ENCODE measurements at regions not wholly inside any gene's neighbourhood (a gene's known extent, or its start where the extent isn't known, plus 50 kb on each side); places are given as distances from the start of the nearest gene placed in this dataset.

DNA sequence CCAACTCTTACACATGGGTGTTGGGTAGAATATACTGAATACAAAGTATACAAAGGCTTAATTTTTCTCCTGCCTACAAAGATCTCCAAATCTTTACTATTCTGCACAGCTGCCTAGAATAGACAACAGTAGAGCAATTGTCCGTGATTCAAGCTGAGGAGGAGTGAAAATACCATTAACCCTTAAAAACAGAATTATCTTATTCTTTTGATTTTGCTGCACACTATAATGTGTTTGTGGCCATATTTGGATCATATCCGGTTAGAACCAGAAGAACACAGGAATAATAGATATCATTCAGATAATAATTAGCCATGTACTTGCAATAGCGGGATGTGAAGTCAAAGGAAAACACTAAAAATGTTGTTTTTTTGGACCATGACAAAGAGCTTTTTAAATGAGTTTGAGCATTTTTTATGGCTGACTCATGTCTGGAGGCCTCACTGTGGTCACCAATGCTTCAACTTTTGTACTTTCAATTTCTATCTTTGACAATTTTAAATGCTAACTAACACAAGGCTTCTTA, 197.6 kb upstream of the FOXD3 start:
- DNase-seq, result no peak

DNA sequence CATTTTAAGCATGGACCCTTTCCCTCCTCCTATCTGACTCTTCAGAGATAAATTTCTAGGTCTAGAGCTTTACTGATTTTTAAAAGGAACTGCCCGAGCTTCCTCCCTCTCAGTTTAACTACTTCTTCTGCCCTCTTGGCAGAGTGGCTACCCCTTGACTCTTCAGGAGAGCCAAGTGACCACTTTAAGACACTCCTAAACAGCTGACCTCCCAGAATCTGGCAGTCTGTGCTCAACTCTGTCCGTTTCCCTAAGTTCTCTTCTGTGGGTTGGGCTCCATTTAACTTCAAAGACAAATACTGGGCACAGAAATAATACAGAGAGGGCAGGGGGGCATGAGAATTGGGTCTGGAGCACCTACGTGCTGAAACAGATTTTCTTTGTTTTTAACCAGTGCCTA, 196.3 kb upstream of the FOXD3 start:
- no peak for DNase-seq

GRCh38 chr1:63127376-63127775, 195.0 kb upstream of the FOXD3 start:
- no peak for DNase-seq

DNA sequence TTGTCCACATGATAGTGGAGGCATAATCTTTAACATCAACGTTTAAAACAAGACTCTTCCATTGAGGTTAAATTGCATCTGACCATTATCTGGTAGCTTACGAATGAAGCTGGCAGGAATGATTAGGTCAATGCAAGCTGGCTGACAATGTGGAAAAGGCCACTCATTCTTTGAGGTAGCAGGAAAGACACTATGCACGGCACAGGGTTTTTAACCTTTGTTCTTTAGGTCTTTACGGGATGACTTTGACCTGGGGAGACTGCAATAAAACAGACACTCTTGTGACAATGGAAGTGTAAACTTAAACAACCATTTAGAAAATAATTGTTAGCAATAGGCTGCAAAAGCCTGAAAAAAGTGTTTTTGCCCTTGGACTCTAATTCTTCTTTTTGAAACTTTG, 193.8 kb upstream of the FOXD3 start:
- DNase-seq, result no peak

GRCh38 chr1:63129184-63129583, 193.2 kb upstream of the FOXD3 start:
- DNase-seq, result no peak

DNA sequence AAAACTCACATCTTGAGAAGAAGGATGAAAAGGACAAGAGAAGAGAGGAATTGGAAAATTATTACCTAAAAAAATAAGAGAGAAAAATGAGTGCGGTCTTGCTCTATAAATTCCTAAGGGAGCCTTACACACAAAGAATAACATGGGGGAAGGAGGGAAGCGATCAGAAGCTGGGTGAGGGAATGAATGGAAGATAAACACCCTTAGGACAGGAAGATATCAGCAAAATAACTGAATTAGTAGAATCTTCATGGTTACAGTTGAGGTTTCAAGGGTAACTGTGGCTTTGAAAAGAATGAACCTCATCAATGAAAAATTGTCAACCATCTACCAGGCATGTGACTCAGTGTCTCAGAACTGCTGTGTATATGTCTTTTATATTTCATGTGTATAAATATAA, 192.5 kb upstream of the FOXD3 start:
- no peak for DNase-seq

DNA sequence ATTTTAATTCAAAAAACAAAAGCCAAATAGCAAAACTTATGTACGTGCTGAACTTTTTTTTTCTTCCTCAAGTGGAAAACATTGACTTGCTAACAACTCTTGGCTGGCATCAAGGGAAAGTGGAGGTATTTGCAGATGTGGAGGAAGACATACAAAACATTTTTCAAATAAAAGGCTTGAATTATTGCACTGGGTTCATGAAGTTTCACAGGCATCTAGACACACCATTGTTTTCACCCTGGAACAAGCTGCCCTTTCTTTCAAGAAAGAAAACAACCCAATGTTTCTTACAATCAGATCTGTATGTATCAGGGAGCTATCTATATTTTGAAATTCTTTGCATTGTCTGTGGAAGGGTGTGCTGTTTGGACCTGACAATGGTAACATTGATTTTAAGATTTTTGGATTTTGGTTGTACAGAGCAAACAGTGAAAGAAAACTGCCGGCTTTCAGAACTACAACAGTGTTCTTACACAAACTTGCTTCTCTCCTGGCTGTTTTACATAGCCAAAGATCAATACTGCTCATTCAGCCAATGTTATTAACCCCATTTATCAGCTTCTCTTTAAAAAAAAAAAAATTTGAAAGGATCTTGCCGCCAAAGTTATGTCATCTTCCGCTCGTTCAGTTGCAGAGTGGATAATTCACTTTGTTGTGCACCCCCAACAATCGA, 187.7 kb upstream of the FOXD3 start:
- DNase-seq, result no peak

DNA sequence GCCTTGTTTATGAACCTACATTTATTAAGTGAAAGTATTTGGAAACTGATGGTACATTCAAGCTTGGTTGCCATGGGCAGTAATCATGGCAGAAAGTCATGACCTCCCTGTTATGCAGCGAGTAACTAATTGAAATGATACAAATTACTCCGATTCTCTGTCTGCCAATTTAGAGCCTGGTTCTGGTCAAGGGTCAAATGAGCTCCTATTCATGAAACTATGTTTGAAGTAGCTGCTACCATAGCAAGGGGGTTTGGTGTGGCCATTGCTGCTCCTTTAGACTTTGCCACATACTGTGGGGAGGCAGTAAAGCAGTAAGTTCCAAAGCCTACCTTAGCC, 187.2 kb upstream of the FOXD3 start:
- DNase-seq, result no peak

GRCh38 chr1:63135801-63136200, 186.6 kb upstream of the FOXD3 start:
- no peak for DNase-seq

DNA sequence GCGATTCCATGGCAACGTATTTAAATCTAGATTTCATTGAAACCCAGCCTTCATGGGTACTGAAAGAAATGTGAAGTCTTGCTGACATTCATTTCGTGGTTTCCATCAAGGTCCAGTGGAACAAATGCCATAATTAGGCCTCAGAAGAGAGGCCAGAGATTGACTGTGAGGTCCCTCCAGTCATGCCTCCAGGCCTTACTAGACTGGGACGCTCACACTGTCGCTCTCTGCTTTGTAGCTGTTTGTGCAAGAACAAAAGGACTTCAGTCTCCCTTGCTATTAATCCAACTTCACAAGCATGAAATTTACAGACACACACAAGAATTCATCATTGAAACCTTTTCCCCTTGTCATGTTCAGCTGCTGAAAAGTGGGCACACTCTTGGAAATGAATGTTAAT, 180.4 kb upstream of the FOXD3 start:
- no peak for DNase-seq

- no peak for DNase-seq
Measured at GRCh38 chr1:63143482-63143881, 178.9 kb upstream of the FOXD3 start.

GRCh38 chr1:63147783-63148182, 174.6 kb upstream of the FOXD3 start:
- DNase-seq, result no peak

GRCh38 chr1:63148825-63149645, 173.3 kb upstream of the FOXD3 start:
- peak; percentile 37 for DNase-seq

DNA sequence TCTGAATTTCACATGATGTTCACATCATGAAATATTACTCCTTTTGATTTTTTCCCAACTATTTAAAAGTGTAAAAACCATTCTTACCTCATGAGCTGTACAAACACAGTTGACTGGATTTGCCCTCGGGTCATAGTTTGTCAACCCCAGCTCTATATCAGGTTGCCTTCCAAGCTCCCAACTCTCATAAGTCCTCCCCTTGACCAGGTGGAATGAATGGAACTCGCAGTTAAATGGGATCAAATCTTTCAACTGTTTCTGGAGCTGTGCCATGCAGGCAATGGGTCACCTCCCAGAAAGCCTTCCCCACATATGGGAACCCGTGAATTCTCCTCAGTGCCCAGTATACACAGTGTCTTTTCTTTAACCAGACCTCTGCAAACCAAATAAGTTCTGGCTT, 169.8 kb upstream of the FOXD3 start:
- DNase-seq, result no peak

DNA sequence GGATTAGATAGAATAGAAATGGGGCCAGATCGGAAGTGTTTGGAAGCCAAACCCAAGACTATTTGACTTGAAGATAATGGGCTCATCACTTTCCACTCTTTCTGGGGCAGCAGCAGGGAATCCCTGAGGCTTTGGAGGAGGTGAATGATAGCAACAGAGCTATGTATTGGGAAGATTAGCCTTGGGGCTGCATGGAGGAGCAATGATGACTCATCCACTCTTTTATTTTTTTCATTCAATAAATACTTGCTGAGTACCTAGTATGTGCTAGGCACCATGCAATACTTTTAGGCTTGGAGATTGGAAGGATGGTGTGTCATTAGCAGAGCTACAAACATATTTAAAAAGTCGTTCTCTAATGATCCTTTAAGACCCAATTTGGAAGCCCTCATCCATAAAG, 166.9 kb upstream of the FOXD3 start:
- DNase-seq, result no peak

- DNase-seq, result no peak
Measured at GRCh38 chr1:63157085-63157484, 165.3 kb upstream of the FOXD3 start.

- no peak for DNase-seq
Measured at GRCh38 chr1:63169057-63169456, 153.3 kb upstream of the FOXD3 start.

GRCh38 chr1:63173161-63173560, 149.2 kb upstream of the FOXD3 start:
- DNase-seq, result no peak

- DNase-seq, result peak; percentile 23
Measured at GRCh38 chr1:63189677-63190076, 132.7 kb upstream of the FOXD3 start.

GRCh38 chr1:63190171-63190570, 132.2 kb upstream of the FOXD3 start:
- no peak for DNase-seq

DNA sequence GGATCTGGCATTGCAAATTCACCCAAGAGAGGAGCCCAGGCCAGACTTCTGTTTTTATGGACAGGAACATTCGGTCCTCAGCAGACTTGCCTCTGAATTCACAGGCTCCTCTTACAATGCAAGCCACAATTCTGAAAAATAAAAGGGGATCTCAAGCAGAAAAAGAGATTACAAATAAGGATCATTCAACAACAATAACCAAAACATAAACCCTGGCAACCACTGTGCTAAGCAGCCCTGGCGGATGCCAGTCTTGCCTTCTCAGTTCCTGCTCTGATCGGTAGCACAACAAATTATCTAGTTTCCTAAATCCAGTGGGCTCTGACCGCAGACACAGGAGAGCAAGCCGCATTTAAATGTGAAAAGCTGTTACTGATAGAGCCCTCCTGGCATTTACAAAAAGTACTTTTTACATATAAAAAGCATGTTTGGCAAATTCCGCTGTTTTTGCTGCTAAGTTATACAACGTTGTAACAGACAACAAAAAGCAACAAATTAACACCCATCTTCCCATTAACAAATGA, 123.4 kb upstream of the FOXD3 start:
- DNase-seq, result no peak

DNA sequence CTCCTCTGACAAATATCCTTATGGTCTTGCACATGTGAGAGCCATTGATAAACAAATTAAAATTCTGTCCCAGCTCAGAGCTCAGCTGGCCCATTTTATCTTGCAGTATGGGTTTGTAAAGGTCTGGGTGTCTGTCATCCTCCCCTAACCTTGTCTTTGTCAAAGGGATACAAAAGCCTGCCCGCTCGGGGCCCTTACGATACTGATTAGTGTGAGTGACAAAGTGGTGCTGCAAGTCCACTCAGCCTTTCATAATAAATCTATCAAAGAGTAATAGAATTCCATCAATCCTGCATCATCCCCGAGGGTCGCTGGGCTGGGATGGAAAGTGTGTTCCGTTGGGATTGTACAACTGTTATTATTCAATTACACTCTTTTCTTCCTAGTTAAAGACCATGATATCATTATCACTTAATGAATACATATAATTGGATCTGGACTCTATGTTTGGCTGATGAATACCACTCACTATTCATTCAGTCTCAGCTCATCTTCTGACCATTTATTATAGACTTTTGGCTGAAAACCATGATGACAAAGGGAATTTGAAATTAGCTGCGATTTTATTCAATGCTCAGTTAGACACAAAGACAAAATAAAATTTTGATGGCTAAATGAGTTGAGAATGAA, 122.5 kb upstream of the FOXD3 start:
- DNase-seq, result no peak

- no peak for DNase-seq
Measured at GRCh38 chr1:63200676-63201075, 121.7 kb upstream of the FOXD3 start.

DNA sequence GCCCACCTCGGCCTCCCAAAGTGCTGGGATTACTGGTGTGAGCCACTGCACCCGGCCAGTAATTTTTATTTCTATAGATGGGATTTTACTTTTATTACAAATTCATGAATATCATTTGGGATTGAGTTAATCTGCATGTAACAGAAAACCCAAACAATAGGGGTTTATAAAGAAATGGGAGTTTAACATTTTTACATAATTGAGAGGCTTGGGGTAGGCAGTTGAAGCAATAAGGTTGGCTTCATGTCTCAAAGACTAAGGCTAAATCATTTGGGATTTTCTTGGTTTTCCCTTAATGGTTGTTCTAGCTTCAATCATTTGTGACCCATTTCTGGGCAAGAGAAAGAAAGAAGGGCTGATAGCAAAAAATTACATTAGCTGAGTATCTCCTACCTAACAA, 118.7 kb upstream of the FOXD3 start:
- DNase-seq, result no peak
